ENCODE measurements at regions not wholly inside any gene's neighbourhood (a gene's known extent, or its start where the extent isn't known, plus 50 kb on each side); places are given as distances from the start of the nearest gene placed in this dataset.

DNA sequence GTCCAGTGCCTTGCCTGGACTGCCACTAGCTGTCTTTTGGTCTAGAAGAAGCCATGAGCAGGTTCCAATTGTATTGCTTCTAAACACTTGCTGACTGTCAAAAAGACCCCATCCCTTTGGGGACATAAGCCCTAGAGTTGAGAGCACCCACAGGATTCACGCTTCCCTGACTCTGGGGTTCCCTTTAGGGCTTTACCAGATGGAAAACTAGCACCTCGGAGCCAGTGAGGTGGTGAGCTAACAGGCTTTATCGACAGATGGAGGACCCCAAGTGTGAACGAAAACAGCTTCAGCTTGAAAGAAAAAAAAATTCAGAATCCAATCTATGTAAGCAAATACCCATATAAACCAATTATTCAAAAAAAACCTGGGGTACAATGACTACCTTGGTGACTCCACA, 90.8 kb downstream of the NAA11 start:
- no peaks in the 10 kb centered on the region for H3K9me3 Mint-ChIP-seq
- H3K4me1 Mint-ChIP-seq (ENCODE audit: unreplicated experiment), result no peaks in the 10 kb centered on the region
- DNase-seq (ENCODE audit: extremely low spot score, unreplicated experiment), result no peak
- TF ChIP-seq, protein P1, sequence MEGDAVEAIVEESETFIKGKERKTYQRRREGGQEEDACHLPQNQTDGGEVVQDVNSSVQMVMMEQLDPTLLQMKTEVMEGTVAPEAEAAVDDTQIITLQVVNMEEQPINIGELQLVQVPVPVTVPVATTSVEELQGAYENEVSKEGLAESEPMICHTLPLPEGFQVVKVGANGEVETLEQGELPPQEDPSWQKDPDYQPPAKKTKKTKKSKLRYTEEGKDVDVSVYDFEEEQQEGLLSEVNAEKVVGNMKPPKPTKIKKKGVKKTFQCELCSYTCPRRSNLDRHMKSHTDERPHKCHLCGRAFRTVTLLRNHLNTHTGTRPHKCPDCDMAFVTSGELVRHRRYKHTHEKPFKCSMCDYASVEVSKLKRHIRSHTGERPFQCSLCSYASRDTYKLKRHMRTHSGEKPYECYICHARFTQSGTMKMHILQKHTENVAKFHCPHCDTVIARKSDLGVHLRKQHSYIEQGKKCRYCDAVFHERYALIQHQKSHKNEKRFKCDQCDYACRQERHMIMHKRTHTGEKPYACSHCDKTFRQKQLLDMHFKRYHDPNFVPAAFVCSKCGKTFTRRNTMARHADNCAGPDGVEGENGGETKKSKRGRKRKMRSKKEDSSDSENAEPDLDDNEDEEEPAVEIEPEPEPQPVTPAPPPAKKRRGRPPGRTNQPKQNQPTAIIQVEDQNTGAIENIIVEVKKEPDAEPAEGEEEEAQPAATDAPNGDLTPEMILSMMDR (conservative IDR thresholded peaks at IDR 0.05), result no peak
- H3K36me3 Mint-ChIP-seq, result no peaks in the 10 kb centered on the region
- no peak overlapping the region for H3K4me3 Mint-ChIP-seq
- no peaks in the 10 kb centered on the region for H3K27me3 Mint-ChIP-seq
- H3K27ac Mint-ChIP-seq, result no peak overlapping the region

DNA sequence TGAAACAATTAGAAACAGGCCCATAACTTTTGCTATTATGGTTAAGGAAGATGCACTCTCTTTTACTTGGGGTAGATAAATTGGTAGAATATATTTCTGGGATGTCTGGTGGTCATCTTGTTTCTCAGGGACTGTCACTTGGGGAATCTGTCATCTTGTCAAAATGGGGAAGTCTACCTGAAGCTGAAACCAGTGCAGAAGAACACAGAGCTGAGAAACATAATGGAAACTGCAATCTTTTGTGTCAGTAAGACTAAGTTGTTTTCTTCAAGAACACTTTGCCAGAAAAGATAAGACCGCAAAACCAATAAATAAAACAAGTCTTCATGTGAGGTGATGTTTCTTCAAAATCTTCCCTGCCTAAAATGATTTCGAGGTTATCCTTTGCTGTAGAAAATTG, 92.0 kb downstream of the NAA11 start:
- H3K36me3 Mint-ChIP-seq, result no peaks in the 10 kb centered on the region
- H3K4me1 Mint-ChIP-seq (ENCODE audit: unreplicated experiment), result no peaks in the 10 kb centered on the region
- TF ChIP-seq, protein P1 (conservative IDR thresholded peaks at IDR 0.05), result no peak
- no peaks in the 10 kb centered on the region for H3K27me3 Mint-ChIP-seq
- no peak overlapping the region for H3K27ac Mint-ChIP-seq
- no peaks in the 10 kb centered on the region for H3K9me3 Mint-ChIP-seq
- DNase-seq (ENCODE audit: extremely low spot score, unreplicated experiment), result no peak
- H3K4me3 Mint-ChIP-seq, result no peak overlapping the region

DNA sequence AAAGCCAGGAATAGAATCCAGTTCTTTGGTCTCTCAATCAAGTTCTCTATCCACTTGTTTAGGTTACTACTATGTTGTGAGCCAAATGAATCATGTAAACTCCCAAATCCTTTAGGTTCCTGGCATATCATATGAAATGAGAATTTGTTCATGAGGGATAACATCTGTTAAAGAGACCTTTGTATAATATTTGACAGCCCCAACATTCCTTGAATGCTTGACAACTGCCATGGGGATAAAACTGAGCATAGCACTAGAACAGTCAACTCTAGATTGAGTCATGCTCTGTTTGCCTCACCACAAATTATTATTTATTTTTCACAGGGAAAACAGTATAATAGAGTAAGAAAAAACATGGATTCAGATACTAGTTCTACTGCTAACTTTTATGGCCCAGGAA, 93.3 kb downstream of the NAA11 start:
- Mint-ChIP-seq H3K4me1 (ENCODE audit: unreplicated experiment) (no peaks in the 10 kb centered on the region), H3K36me3 (no peaks in the 10 kb centered on the region), H3K27me3 (no peaks in the 10 kb centered on the region), H3K4me3 (no peak overlapping the region), H3K27ac (no peak overlapping the region), H3K9me3 (no peaks in the 10 kb centered on the region)
- TF ChIP-seq, protein P1 (conservative IDR thresholded peaks at IDR 0.05), result no peak
- no peak for DNase-seq (ENCODE audit: extremely low spot score, unreplicated experiment)

DNA sequence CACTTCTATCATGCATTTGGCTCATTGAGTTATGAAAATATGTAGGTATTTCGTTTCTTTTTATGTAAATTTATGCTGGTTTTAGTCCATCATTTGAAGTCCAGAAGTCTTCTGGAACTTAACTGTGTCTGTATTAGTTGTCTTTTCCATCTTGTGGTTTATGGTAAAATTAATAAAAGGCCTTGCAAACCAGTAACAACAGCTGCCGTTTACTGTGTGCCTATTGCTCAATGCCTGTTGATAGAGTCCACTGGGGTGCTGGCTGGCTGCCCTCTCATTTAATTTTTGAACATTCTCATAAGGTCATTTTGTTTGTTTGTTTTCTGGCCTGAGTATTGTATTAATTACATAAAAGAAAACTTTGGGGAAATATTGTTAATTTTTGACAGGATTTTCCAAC, 98.0 kb downstream of the NAA11 start:
- Mint-ChIP-seq H3K36me3 (no peaks in the 10 kb centered on the region), H3K4me3 (no peak overlapping the region), H3K4me1 (ENCODE audit: unreplicated experiment) (no peaks in the 10 kb centered on the region), H3K27ac (no peak overlapping the region), H3K27me3 (no peaks in the 10 kb centered on the region), H3K9me3 (no peaks in the 10 kb centered on the region)
- DNase-seq (ENCODE audit: extremely low spot score, unreplicated experiment), result no peak
- TF ChIP-seq, protein P1 (conservative IDR thresholded peaks at IDR 0.05), result no peak

DNA sequence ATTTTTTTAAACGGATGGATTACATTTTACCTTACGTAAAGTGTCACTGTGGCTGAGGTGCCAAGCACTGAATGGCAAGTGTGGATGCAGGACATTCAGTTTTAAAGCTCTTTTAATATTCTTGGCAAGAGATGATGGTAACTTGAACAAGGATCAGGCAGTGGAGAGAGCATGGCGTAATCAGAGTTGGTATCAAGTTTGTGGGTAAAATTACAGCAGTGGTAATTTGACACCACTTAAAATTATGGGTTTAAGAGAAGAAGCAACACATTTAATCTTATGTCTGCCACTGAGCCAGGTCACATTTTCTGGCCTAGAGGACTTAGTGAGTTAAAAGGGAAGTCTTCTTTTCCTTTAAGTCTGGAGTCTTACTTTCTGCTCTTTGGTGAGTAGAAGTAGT, 100.5 kb downstream of the NAA11 start:
- DNase-seq (ENCODE audit: extremely low spot score, unreplicated experiment), result no peak
- Mint-ChIP-seq H3K27ac (no peak overlapping the region), H3K4me3 (no peak overlapping the region), H3K27me3 (no peaks in the 10 kb centered on the region), H3K9me3 (no peaks in the 10 kb centered on the region), H3K4me1 (ENCODE audit: unreplicated experiment) (no peaks in the 10 kb centered on the region), H3K36me3 (no peaks in the 10 kb centered on the region)
- TF ChIP-seq, protein P1 (conservative IDR thresholded peaks at IDR 0.05), result no peak

DNA sequence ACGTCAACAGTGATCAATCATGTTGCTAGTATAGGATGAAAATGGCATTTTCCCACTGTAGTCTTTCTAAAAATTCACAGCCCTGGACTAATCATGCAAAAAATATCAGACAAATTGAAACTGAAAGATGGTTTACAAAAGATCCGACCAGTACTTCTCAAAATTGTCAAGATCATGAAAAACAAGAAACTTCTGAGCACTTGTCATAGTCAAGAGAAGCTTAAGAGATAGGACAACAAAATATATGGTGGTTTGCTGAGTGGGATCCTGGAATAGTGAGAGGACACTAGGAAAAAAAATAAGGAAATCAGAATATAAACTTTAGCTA, 101.1 kb downstream of the NAA11 start:
- Mint-ChIP-seq H3K27ac (no peak overlapping the region), H3K36me3 (no peaks in the 10 kb centered on the region), H3K4me3 (no peak overlapping the region), H3K4me1 (ENCODE audit: unreplicated experiment) (no peaks in the 10 kb centered on the region), H3K9me3 (no peaks in the 10 kb centered on the region), H3K27me3 (no peaks in the 10 kb centered on the region)
- no peak for DNase-seq (ENCODE audit: extremely low spot score, unreplicated experiment)
- TF ChIP-seq, protein P1 (conservative IDR thresholded peaks at IDR 0.05), result no peak
